CD14-positive monocyte (primary cell): ENCODE measurements at regions not wholly inside any gene's neighbourhood (a gene's known extent, or its start where the extent isn't known, plus 50 kb on each side); places are given as distances from the start of the nearest gene placed in this dataset.

Experiments used
- DNase-seq, 3 donors: peaks; one replicate each; pipeline ENCODE4 v3.0.0-alpha.2; 2011 to 2022
- H2AFZ ChIP-seq: 2 replicates; pipeline ENCODE4 v1.6.0; 2012; ENCODE audit warnings: mild to moderate bottlenecking, low read depth, low read length, inconsistent platforms; ENCODE audit not compliant: insufficient read depth, poor library complexity, severe bottlenecking
- H3K27ac ChIP-seq, 2 donors: 1 replicate in 1 of 2; 2 replicates in 1 of 2; pipeline ENCODE4 v1.5.1; 2012 to 2013; ENCODE audit warnings: low read length in 2 of 2, control low read depth in 1 of 2, inconsistent platforms in 1 of 2, low read depth in 1 of 2, mild to moderate bottlenecking in 1 of 2
- H3K27me3 ChIP-seq, 2 donors: one replicate each; pipeline versions ENCODE4 v1.6.0 to v1.6.1; 2011 to 2013; ENCODE audit warnings: low read length in 2 of 2; ENCODE audit not compliant: control insufficient read depth in 2 of 2, insufficient read depth in 2 of 2
- H3K36me3 ChIP-seq, 2 donors: replicated peaks in 1 of 2; 1 replicate in 1 of 2; 2 replicates in 1 of 2; pipeline versions ENCODE4 v1.5.1 to v1.6.1; 2012 to 2013; ENCODE audit warnings: low read length in 2 of 2, control low read depth in 1 of 2, inconsistent platforms in 1 of 2, mild to moderate bottlenecking in 1 of 2; ENCODE audit not compliant: insufficient read depth in 2 of 2, control insufficient read depth in 1 of 2
- H3K4me1 ChIP-seq, 2 donors: 1 replicate in 1 of 2; 2 replicates in 1 of 2; pipeline versions ENCODE4 v1.5.1 to v1.6.1; 2012 to 2013; ENCODE audit warnings: low read length in 2 of 2, control low read depth in 1 of 2, inconsistent platforms in 1 of 2, mild to moderate bottlenecking in 1 of 2, moderate library complexity in 1 of 2; ENCODE audit not compliant: insufficient read depth in 2 of 2, control insufficient read depth in 1 of 2
- H3K4me2 ChIP-seq: replicated peaks from 2 replicates; pipeline ENCODE3; 2012; ENCODE audit warnings: low read length, moderate library complexity, mild to moderate bottlenecking; ENCODE audit not compliant: poor library complexity, severe bottlenecking; ENCODE audit errors: extremely low read depth
- H3K4me3 ChIP-seq, 3 experiments: fragments of 200-600 bp in 1 of 3; sonication (generic) in 1 of 3; replicated peaks in 1 of 3; 1 replicate in 2 of 3; 2 replicates in 1 of 3; pipeline ENCODE4 v1.5.1; 2011 to 2013; ENCODE audit warnings: low read length in 3 of 3, mild to moderate bottlenecking in 3 of 3, control low read depth in 2 of 3, low read depth in 2 of 3, inconsistent platforms in 1 of 3, moderate library complexity in 1 of 3
- H3K79me2 ChIP-seq: 2 replicates; pipeline ENCODE4 v1.6.0; 2012; ENCODE audit warnings: mild to moderate bottlenecking, control low read depth, inconsistent platforms, low read length, moderate library complexity; ENCODE audit not compliant: insufficient read depth
- H3K9ac ChIP-seq: 2 replicates; pipeline ENCODE4 v1.6.0; 2017; ENCODE audit warnings: low read length, mild to moderate bottlenecking; ENCODE audit not compliant: insufficient read depth, poor library complexity, severe bottlenecking
- H3K9me3 ChIP-seq, 2 donors: replicated peaks in 1 of 2; 1 replicate in 1 of 2; 2 replicates in 1 of 2; pipeline versions ENCODE4 v1.5.1 to v1.6.1; 2012 to 2013; ENCODE audit warnings: low read length in 2 of 2, control low read depth in 1 of 2; ENCODE audit not compliant: control insufficient read depth in 1 of 2, insufficient read depth in 1 of 2
- H4K20me1 ChIP-seq: 2 replicates; pipeline ENCODE4 v1.6.0; 2012; ENCODE audit warnings: mild to moderate bottlenecking, low read length, control low read depth, moderate library complexity; ENCODE audit not compliant: insufficient read depth
- H3K27ac Mint-ChIP-seq, 7 donors: one replicate each; pipeline ENCODE4 v1.8.0; 2020; ENCODE audit warnings: mild to moderate bottlenecking in 7 of 7, mixed read lengths in 7 of 7, moderate library complexity in 6 of 7, inconsistent platforms in 2 of 7
- H3K27me3 Mint-ChIP-seq, 3 donors: one replicate each; pipeline ENCODE4 v1.8.0; 2021 to 2022; ENCODE audit warnings: low read depth in 3 of 3, mild to moderate bottlenecking in 3 of 3, mixed read lengths in 3 of 3, moderate library complexity in 3 of 3, inconsistent platforms in 1 of 3
- H3K36me3 Mint-ChIP-seq, 2 donors: one replicate each; pipeline ENCODE4 v1.8.0; 2020; ENCODE audit warnings: mixed read lengths in 2 of 2, inconsistent platforms in 1 of 2, mild to moderate bottlenecking in 1 of 2
- H3K4me1 Mint-ChIP-seq: one replicate; pipeline ENCODE4 v1.8.0; 2020; ENCODE audit warnings: mild to moderate bottlenecking, mixed read lengths
- H3K4me3 Mint-ChIP-seq, 2 donors: one replicate each; pipeline ENCODE4 v1.8.0; 2020; ENCODE audit warnings: mild to moderate bottlenecking in 2 of 2, mixed read lengths in 2 of 2, moderate library complexity in 1 of 2
- H3K9me3 Mint-ChIP-seq, 7 donors: one replicate each; pipeline ENCODE4 v1.8.0; 2020 to 2022; ENCODE audit warnings: mixed read lengths in 7 of 7, mild to moderate bottlenecking in 6 of 7, moderate library complexity in 6 of 7, inconsistent platforms in 2 of 7
- WGBS: methylation state at CpG from one replicate; pipeline ENCODE4 v1.1.5; 2013; ENCODE audit warnings: missing lambda C conversion rate; ENCODE audit not compliant: insufficient coverage; 5-methylcytosine and 5-hydroxymethylcytosine counted together
- intact Hi-C, 2 donors: fragments of 100-400 bp; cut with micrococcal nuclease; formaldehyde crosslinking; loops; one replicate each; pipeline versions ENCODE4 v1.15.0 to v1.15.1; 2023
- TF ChIP-seq, protein P1 (sequence below): fragments of 200-600 bp; IDR thresholded peaks from one replicate; pipeline ENCODE4 v1.8.0; 2022; ENCODE audit warnings: antibody characterized with exemption, mild to moderate bottlenecking

GRCh38 chrX:16466640-16467432, 183.1 kb upstream of the S100G start:
- intact Hi-C loops, result no loop called here
- Mint-ChIP-seq H3K9me3 (peaks cover 0 to 1% (median 0%) of the 10 kb centered on the region in 7 donors), H3K36me3 (no peaks in the 10 kb centered on the region), H3K4me1 (peaks cover 3% of the 10 kb centered on the region), H3K4me3 (no peak overlapping the region), H3K27ac (no peak overlapping the region), H3K27me3 (peaks cover 4 to 11% (median 4%) of the 10 kb centered on the region in 3 donors)
- no peak overlapping the region for H3K27ac ChIP-seq
- TF ChIP-seq, protein P1, sequence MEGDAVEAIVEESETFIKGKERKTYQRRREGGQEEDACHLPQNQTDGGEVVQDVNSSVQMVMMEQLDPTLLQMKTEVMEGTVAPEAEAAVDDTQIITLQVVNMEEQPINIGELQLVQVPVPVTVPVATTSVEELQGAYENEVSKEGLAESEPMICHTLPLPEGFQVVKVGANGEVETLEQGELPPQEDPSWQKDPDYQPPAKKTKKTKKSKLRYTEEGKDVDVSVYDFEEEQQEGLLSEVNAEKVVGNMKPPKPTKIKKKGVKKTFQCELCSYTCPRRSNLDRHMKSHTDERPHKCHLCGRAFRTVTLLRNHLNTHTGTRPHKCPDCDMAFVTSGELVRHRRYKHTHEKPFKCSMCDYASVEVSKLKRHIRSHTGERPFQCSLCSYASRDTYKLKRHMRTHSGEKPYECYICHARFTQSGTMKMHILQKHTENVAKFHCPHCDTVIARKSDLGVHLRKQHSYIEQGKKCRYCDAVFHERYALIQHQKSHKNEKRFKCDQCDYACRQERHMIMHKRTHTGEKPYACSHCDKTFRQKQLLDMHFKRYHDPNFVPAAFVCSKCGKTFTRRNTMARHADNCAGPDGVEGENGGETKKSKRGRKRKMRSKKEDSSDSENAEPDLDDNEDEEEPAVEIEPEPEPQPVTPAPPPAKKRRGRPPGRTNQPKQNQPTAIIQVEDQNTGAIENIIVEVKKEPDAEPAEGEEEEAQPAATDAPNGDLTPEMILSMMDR, result no peak
- no peaks in the 10 kb centered on the region for H3K36me3 ChIP-seq
- no peaks in the 10 kb centered on the region for H3K4me1 ChIP-seq
- DNase-seq, result no peak
- H4K20me1 ChIP-seq, result no peaks in the 10 kb centered on the region
- no peak overlapping the region for H3K4me3 ChIP-seq
- no peak overlapping the region for H2AFZ ChIP-seq
- no peaks in the 10 kb centered on the region for H3K79me2 ChIP-seq
- no peaks in the 10 kb centered on the region for H3K9me3 ChIP-seq
- H3K9ac ChIP-seq, result no peak overlapping the region
- no peak overlapping the region for H3K4me2 ChIP-seq
- peaks cover 0 to 9% of the 10 kb centered on the region in 2 donors for H3K27me3 ChIP-seq
- WGBS, result no CpG with 5 or more reads among the region's 7 CpGs

- H3K27me3 Mint-ChIP-seq, result peaks cover 4 to 16% (median 4%) of the 10 kb centered on the region in 3 donors
- no CpG with 5 or more reads among the region's 5 CpGs for WGBS
- Histone ChIP-seq H3K27ac (no peak overlapping the region), H3K36me3 (no peaks in the 10 kb centered on the region), H3K4me3 (no peak overlapping the region), H3K4me1 (no peaks in the 10 kb centered on the region), H3K9ac (no peak overlapping the region), H3K4me2 (no peak overlapping the region), H3K79me2 (no peaks in the 10 kb centered on the region), H2AFZ (no peak overlapping the region), H4K20me1 (no peaks in the 10 kb centered on the region), H3K27me3 (peaks cover 0 to 12% of the 10 kb centered on the region in 2 donors), H3K9me3 (no peaks in the 10 kb centered on the region)
- H3K4me1 Mint-ChIP-seq, result peaks cover 4% of the 10 kb centered on the region
- DNase-seq, result no peak
- no peak overlapping the region for H3K4me3 Mint-ChIP-seq
- H3K27ac Mint-ChIP-seq, result no peak overlapping the region
- TF ChIP-seq, protein P1, result no peak
- no peaks in the 10 kb centered on the region for H3K36me3 Mint-ChIP-seq
- H3K9me3 Mint-ChIP-seq, result no peaks in the 10 kb centered on the region
- intact Hi-C loops, result no loop called here
These were observed 180.1 kb upstream of the S100G start for GRCh38 chrX:16469870-16470269.
